ENCODE measurements at regions not wholly inside any gene's neighbourhood (a gene's known extent, or its start where the extent isn't known, plus 50 kb on each side); places are given as distances from the start of the nearest gene placed in this dataset.

DNA sequence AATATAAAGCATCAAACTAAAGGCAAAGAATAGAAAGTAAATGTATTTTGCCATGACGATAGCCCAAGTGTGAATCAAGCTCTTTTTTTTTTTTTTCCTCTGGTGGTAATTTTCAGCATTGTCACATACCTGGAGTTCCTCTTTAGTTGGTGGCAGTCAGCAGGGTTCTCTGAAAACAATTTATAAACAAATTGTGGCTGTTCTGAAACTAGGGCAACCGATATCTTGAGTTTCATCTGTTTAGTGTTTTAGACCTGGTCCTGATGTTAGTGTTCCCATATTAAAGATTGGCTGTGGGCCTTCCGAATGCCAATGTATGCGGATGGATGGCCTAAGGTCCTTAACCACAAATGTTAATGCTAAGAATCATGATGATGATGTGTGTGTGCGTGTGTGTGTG is 713.1 kb downstream of the GATA3 start:
- Histone ChIP-seq H3K27me3 (no peaks in the 10 kb centered on the region), H3K36me3 (no peaks in the 10 kb centered on the region), H3K9me3 (ENCODE audit: low read depth) (no peaks in the 10 kb centered on the region), H3K4me1 (no peaks in the 10 kb centered on the region), H3K4me3 (no peak overlapping the region), H3F3A (ENCODE audit: low read depth) (no peaks in the 10 kb centered on the region), H2AFZ (replicated peaks) (no peak overlapping the region), H3K27ac (no peak overlapping the region), H3K4me2 (no peak overlapping the region), H4K20me1 (ENCODE audit: low read depth) (no peaks in the 10 kb centered on the region), H3K79me2 (ENCODE audit: low read depth) (no peaks in the 10 kb centered on the region), H3K9ac (no peak overlapping the region)
- TF ChIP-seq EZH2 (IDR thresholded peaks at IDR 0.05) (no peak), EZH2phosphoT487 (IDR thresholded peaks at IDR 0.05) (no peak)
- TF ChIP-seq, protein P1, sequence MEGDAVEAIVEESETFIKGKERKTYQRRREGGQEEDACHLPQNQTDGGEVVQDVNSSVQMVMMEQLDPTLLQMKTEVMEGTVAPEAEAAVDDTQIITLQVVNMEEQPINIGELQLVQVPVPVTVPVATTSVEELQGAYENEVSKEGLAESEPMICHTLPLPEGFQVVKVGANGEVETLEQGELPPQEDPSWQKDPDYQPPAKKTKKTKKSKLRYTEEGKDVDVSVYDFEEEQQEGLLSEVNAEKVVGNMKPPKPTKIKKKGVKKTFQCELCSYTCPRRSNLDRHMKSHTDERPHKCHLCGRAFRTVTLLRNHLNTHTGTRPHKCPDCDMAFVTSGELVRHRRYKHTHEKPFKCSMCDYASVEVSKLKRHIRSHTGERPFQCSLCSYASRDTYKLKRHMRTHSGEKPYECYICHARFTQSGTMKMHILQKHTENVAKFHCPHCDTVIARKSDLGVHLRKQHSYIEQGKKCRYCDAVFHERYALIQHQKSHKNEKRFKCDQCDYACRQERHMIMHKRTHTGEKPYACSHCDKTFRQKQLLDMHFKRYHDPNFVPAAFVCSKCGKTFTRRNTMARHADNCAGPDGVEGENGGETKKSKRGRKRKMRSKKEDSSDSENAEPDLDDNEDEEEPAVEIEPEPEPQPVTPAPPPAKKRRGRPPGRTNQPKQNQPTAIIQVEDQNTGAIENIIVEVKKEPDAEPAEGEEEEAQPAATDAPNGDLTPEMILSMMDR (IDR thresholded peaks at IDR 0.05): no peak
- no peaks in the 10 kb centered on the region for H3K4me1 Mint-ChIP-seq
- DNase-seq (ENCODE audit: low spot score): no peak
- no peak overlapping the region for H3K27ac Mint-ChIP-seq
- H3K36me3 Mint-ChIP-seq: no peaks in the 10 kb centered on the region
- H3K4me3 Mint-ChIP-seq: no peak overlapping the region
- H3K27me3 Mint-ChIP-seq (ENCODE audit: insufficient read depth, low read depth): no peaks in the 10 kb centered on the region
- H3K9me3 Mint-ChIP-seq: no peaks in the 10 kb centered on the region

DNA sequence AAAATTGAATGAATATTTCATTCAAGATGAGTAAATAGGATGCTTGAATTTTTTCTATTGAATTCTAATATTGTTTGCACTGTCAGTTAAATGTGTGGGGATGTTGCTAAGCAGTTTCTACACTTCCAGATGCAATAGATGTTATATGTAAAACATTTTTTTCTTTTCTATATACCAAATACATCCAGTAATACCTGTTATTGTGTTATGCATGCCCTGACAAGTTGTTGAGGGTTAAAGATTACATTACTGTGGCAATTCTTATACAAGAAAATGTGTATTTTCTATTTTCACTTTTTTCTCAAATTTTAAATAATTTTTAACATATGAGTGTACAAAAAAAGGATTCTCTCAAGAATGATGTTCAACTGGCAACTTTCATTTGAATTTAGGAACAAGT is 713.9 kb downstream of the GATA3 start:
- Histone ChIP-seq H3K36me3 (no peaks in the 10 kb centered on the region), H3K79me2 (ENCODE audit: low read depth) (no peaks in the 10 kb centered on the region), H3F3A (ENCODE audit: low read depth) (no peaks in the 10 kb centered on the region), H4K20me1 (ENCODE audit: low read depth) (no peaks in the 10 kb centered on the region), H3K4me2 (no peak overlapping the region), H3K9me3 (ENCODE audit: low read depth) (no peaks in the 10 kb centered on the region), H3K27me3 (no peaks in the 10 kb centered on the region), H3K4me3 (no peak overlapping the region), H2AFZ (replicated peaks) (no peak overlapping the region), H3K9ac (no peak overlapping the region), H3K27ac (no peak overlapping the region), H3K4me1 (no peaks in the 10 kb centered on the region)
- H3K9me3 Mint-ChIP-seq: no peaks in the 10 kb centered on the region
- no peaks in the 10 kb centered on the region for H3K4me1 Mint-ChIP-seq
- TF ChIP-seq, protein P1 (IDR thresholded peaks at IDR 0.05): no peak
- TF ChIP-seq EZH2 (IDR thresholded peaks at IDR 0.05) (no peak), EZH2phosphoT487 (IDR thresholded peaks at IDR 0.05) (no peak)
- no peak overlapping the region for H3K4me3 Mint-ChIP-seq
- H3K27ac Mint-ChIP-seq: no peak overlapping the region
- no peaks in the 10 kb centered on the region for H3K36me3 Mint-ChIP-seq
- no peaks in the 10 kb centered on the region for H3K27me3 Mint-ChIP-seq (ENCODE audit: insufficient read depth, low read depth)
- no peak for DNase-seq (ENCODE audit: low spot score)

DNA sequence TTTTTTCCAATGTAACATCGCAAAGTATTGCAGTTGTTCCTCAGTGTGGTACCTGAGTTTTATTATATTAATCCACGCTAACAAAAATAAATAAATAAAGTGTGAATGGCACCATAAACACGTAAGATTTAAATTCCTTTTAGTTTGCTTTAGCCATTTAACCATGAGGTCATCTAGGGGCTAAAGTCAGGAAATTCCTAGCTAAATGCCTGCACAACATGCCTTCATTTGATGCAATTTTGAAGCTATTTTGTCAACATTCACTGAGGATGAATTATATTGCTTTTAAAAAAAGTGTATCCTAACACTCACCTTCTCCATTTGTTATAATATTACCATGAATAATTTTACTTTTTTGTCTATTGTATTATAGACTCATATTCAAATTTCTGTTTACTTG is 714.4 kb downstream of the GATA3 start:
- TF ChIP-seq, protein P1 (IDR thresholded peaks at IDR 0.05): no peak
- TF ChIP-seq EZH2 (IDR thresholded peaks at IDR 0.05) (no peak), EZH2phosphoT487 (IDR thresholded peaks at IDR 0.05) (no peak)
- H3K4me2 ChIP-seq: no peak overlapping the region
- H3K9me3 ChIP-seq (ENCODE audit: low read depth): no peaks in the 10 kb centered on the region
- H4K20me1 ChIP-seq (ENCODE audit: low read depth): no peaks in the 10 kb centered on the region
- H3F3A ChIP-seq (ENCODE audit: low read depth): no peaks in the 10 kb centered on the region
- no peak overlapping the region for H3K27ac ChIP-seq
- H2AFZ ChIP-seq (replicated peaks): no peak overlapping the region
- Mint-ChIP-seq H3K4me1 (no peaks in the 10 kb centered on the region), H3K4me3 (no peak overlapping the region), H3K36me3 (no peaks in the 10 kb centered on the region), H3K9me3 (no peaks in the 10 kb centered on the region), H3K27me3 (ENCODE audit: insufficient read depth, low read depth) (no peaks in the 10 kb centered on the region), H3K27ac (no peak overlapping the region)
- no peaks in the 10 kb centered on the region for H3K79me2 ChIP-seq (ENCODE audit: low read depth)
- H3K4me3 ChIP-seq: no peak overlapping the region
- DNase-seq (ENCODE audit: low spot score): no peak
- no peaks in the 10 kb centered on the region for H3K36me3 ChIP-seq
- H3K27me3 ChIP-seq: no peaks in the 10 kb centered on the region
- H3K4me1 ChIP-seq: no peaks in the 10 kb centered on the region
- H3K9ac ChIP-seq: no peak overlapping the region

Data from neural progenitor cell (in vitro differentiated cells).